ENCODE measurements at regions not wholly inside any gene's neighbourhood (a gene's known extent, or its start where the extent isn't known, plus 50 kb on each side); places are given as distances from the start of the nearest gene placed in this dataset.

DNA sequence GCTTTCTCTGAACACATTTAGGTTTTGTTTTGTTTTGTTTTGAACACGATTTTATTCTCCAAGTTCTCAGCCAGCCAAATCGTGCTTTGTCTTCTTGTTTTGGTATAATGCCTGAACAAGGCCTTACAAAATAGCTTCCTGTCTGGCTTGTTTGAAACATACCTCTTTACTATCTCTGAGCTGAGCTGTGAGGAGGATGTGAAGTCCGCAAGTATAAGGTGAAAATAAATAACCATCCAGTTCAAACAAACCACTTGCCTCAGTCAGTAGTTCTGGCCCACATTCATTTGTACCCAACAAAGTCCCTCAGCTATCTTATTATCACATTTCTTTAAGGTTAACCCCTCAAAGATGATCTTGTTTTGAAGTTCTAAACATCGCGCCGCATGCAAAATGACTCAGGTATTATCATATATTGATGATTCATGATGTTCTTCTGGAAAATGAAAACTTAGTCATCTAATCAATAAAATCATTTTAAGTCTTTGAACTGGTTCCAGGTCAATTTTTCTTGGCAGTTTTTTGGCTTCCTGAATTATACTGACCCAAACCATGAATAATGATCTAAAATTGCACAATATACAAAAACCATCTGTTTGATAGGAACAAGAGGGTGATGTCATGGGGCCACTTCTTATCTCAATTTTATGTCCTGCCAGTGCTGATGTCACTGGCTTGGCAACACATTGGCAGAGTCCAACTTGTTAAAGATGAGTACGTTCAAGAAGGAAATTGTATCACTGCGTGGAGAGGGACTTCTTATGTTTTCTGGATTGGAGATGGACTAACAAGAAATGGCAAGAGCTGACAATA is 694.3 kb downstream of the KCNJ2 start:
- TF ChIP-seq CTCF (IDR thresholded peaks at IDR 0.05) (no peak), POLR2A (IDR thresholded peaks at IDR 0.05) (no peak), POLR2AphosphoS5 (IDR thresholded peaks at IDR 0.05; ENCODE audit: insufficient read depth in 1 of 2, low read depth in 1 of 2) (no peak)

Measured in vagina (tissue), 2 donors.